Keratinocyte (primary cell): ENCODE measurements at regions not wholly inside any gene's neighbourhood (a gene's known extent, or its start where the extent isn't known, plus 50 kb on each side); places are given as distances from the start of the nearest gene placed in this dataset.

Experiments
- DNase-seq: peaks from one replicate; pipeline ENCODE4 v3.0.0-alpha.2; 2011; ENCODE audit warnings: low read depth, missing footprints, low spot score
- FAIRE-seq: peaks from 2 replicates; lab custom pipeline; 2011; peaks lifted over from hg19 to GRCh38; lab: Jason Lieb, UNC
- H2AFZ ChIP-seq: 2 replicates; pipeline ENCODE4 v1.6.0; 2012; ENCODE audit warnings: low read length, control low read depth, inconsistent platforms; ENCODE audit not compliant: control insufficient read depth
- H3K27ac ChIP-seq: 2 replicates; pipeline ENCODE4 v1.5.1; 2011; ENCODE audit warnings: low read length; ENCODE audit not compliant: control insufficient read depth, insufficient read depth
- H3K27me3 ChIP-seq: 3 replicates; pipeline ENCODE4 v1.6.0; 2011; ENCODE audit warnings: low read length; ENCODE audit not compliant: control insufficient read depth, insufficient read depth; ENCODE audit errors: extremely low read depth
- H3K36me3 ChIP-seq, 2 experiments: 2 replicates in 1 of 2; 3 replicates in 1 of 2; pipeline ENCODE4 v1.5.1; 2011; ENCODE audit warnings: low read length in 2 of 2, mild to moderate bottlenecking in 1 of 2; ENCODE audit not compliant: control insufficient read depth in 2 of 2, insufficient read depth in 2 of 2; ENCODE audit errors: extremely low read depth in 1 of 2
- H3K4me1 ChIP-seq: 3 replicates; pipeline ENCODE4 v1.5.1; 2011; ENCODE audit warnings: low read length; ENCODE audit not compliant: control insufficient read depth, insufficient read depth; ENCODE audit errors: extremely low read depth
- H3K4me2 ChIP-seq: 3 replicates; pipeline ENCODE4 v1.6.0; 2011; ENCODE audit warnings: low read depth, low read length; ENCODE audit not compliant: control insufficient read depth, insufficient read depth; ENCODE audit errors: extremely low read depth
- H3K4me3 ChIP-seq, 3 experiments: fragments of 200-600 bp in 1 of 3; sonication (generic) in 1 of 3; 2 replicates in 2 of 3; 3 replicates in 1 of 3; pipeline ENCODE4 v1.5.1; 2011 to 2016; ENCODE audit warnings: low read length in 3 of 3, mild to moderate bottlenecking in 3 of 3, control low read depth in 2 of 3, inconsistent platforms in 1 of 3, low read depth in 1 of 3, mixed read lengths in 1 of 3, mixed run types in 1 of 3, moderate library complexity in 1 of 3; ENCODE audit not compliant: control insufficient read depth in 2 of 3, insufficient read depth in 2 of 3; ENCODE audit errors: extremely low read depth in 1 of 3
- H3K79me2 ChIP-seq: 2 replicates; pipeline ENCODE4 v1.6.0; 2012; ENCODE audit warnings: low read length; ENCODE audit not compliant: control insufficient read depth, insufficient read depth
- H3K9ac ChIP-seq: 3 replicates; pipeline ENCODE4 v1.6.0; 2011; ENCODE audit warnings: low read length; ENCODE audit not compliant: control insufficient read depth, insufficient read depth; ENCODE audit errors: extremely low read depth
- H3K9me1 ChIP-seq: 3 replicates; pipeline ENCODE4 v1.6.0; 2011; ENCODE audit warnings: low read length; ENCODE audit not compliant: control insufficient read depth, insufficient read depth; ENCODE audit errors: extremely low read depth
- H3K9me3 ChIP-seq: 2 replicates; pipeline ENCODE4 v1.5.1; 2012; ENCODE audit warnings: low read depth, low read length; ENCODE audit not compliant: control insufficient read depth
- H4K20me1 ChIP-seq: 3 replicates; pipeline ENCODE4 v1.6.0; 2011; ENCODE audit warnings: low read length; ENCODE audit not compliant: control insufficient read depth, insufficient read depth; ENCODE audit errors: extremely low read depth
- CTCF ChIP-seq, 3 experiments: IDR thresholded peaks in 1 of 3; conservative IDR thresholded peaks in 1 of 3; optimal IDR thresholded peaks in 1 of 3; 2 replicates in 2 of 3; 3 replicates in 1 of 3; pipeline versions ENCODE3 to v1.5.1; 2011; ENCODE audit warnings: low read length in 3 of 3, mild to moderate bottlenecking in 3 of 3, moderate library complexity in 2 of 3, control low read depth in 1 of 3, inconsistent platforms in 1 of 3; ENCODE audit not compliant: insufficient read depth in 2 of 3; ENCODE audit errors: extremely low read depth in 1 of 3
- EZH2 ChIP-seq: IDR thresholded peaks from one replicate; pipeline ENCODE4 v1.6.1; 2012; ENCODE audit warnings: inconsistent platforms, mild to moderate bottlenecking, low read length, moderate library complexity
- dilution Hi-C: fragments of 300-500 bp; cut with MboI; formaldehyde crosslinking; loops from one replicate; pipeline ENCODE4 v1.7.0; 2020; ENCODE audit warnings: low sequenced_read_pairs; ENCODE audit not compliant: extremely low pct_ligation_motif_present

- no peak overlapping the region for H2AFZ ChIP-seq
- H3K4me1 ChIP-seq, result peaks cover 3% of the 10 kb centered on the region
- TF ChIP-seq EZH2 (no peak), CTCF (optimal IDR thresholded peaks at IDR 0.05 in 1 of 3, IDR thresholded peaks at IDR 0.05 in 1 of 3, conservative IDR thresholded peaks at IDR 0.05 in 1 of 3; ENCODE audit: extremely low read depth in 1 of 3, insufficient read depth in 2 of 3, low read length in 3 of 3) (no peak)
- H3K9me3 ChIP-seq, result no peaks in the 10 kb centered on the region
- dilution Hi-C loops, result no loop called here
- no peak overlapping the region for H3K4me2 ChIP-seq
- no peaks in the 10 kb centered on the region for H3K27me3 ChIP-seq
- H3K9ac ChIP-seq, result no peak overlapping the region
- no peak for FAIRE-seq
- no peaks in the 10 kb centered on the region for H3K36me3 ChIP-seq
- H3K79me2 ChIP-seq, result no peaks in the 10 kb centered on the region
- no peak overlapping the region for H3K27ac ChIP-seq
- H3K9me1 ChIP-seq, result no peaks in the 10 kb centered on the region
- no peak for DNase-seq
- H3K4me3 ChIP-seq, result no peak overlapping the region
- H4K20me1 ChIP-seq, result no peaks in the 10 kb centered on the region
Measured at GRCh38 chr2:133720429-133720828, 152.2 kb upstream of the NCKAP5 start.

GRCh38 chr2:133721118-133721517 lies 152.9 kb upstream of the NCKAP5 start:
- TF ChIP-seq CTCF (optimal IDR thresholded peaks at IDR 0.05 in 1 of 3, IDR thresholded peaks at IDR 0.05 in 1 of 3, conservative IDR thresholded peaks at IDR 0.05 in 1 of 3; ENCODE audit: extremely low read depth in 1 of 3, insufficient read depth in 2 of 3, low read length in 3 of 3), result no peak
- no peak for TF ChIP-seq EZH2
- Histone ChIP-seq H3K79me2 (no peaks in the 10 kb centered on the region), H3K36me3 (no peaks in the 10 kb centered on the region), H3K4me2 (no peak overlapping the region), H3K27ac (no peak overlapping the region), H3K9ac (no peak overlapping the region), H3K9me3 (no peaks in the 10 kb centered on the region), H3K4me3 (no peak overlapping the region), H2AFZ (no peak overlapping the region), H3K9me1 (no peaks in the 10 kb centered on the region), H3K27me3 (no peaks in the 10 kb centered on the region), H4K20me1 (no peaks in the 10 kb centered on the region), H3K4me1 (peaks cover 3% of the 10 kb centered on the region)
- DNase-seq, result no peak
- dilution Hi-C loops, result no loop called here
- FAIRE-seq, result no peak
